HG03442 (cell line): ENCODE measurements at regions not wholly inside any gene's neighbourhood (a gene's known extent, or its start where the extent isn't known, plus 50 kb on each side); places are given as distances from the start of the nearest gene placed in this dataset.

Experiments
- ATAC-seq: cut with Tn5 transposase; IDR thresholded peaks from one replicate; pipeline ENCODE4 v1.9.1; 2021; ENCODE audit warnings: mild to moderate bottlenecking, moderate library complexity; ENCODE audit not compliant: unreplicated experiment

DNA sequence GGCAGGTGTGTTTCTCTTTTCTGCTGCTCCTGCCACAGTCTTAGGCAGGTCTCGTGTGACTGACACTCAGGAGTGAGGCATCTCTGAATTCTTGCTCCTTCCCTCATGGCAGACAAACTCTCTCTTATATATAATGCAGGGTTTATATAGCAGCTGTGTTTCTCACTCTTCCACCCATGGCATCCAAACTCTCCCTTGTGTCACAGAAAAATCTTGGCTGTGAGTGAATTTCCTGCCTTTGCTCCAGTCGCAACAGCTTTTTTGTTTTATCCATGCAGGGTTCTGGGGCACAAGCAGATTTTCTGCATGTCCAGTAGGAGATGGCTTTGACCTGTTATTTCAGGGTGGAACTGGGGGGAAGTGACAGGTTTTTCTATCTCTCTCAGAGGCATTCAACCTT, 1275.5 kb downstream of the ADGRL3 start:
- ATAC-seq, result no peak

DNA sequence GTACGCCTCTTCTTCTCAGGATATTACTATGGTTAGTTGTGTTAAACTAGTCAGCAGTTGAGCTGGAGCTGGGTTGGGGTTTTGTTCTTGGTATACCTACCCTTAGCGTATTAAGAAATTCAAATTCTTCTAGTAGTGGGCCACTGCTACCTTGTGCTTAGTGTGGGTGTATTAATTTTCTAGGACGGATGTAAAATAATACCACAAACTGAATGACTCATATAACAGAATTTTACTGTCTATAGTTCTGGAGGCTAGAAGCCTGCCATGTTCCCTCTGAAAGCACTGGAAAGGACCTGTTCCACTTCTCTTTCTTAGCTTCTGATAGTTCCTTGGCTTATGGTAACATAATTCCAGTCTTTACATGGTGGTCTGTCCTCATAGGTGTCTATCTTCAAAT, 1274.7 kb downstream of the ADGRL3 start:
- no peak for ATAC-seq

GRCh38 chr4:62471021-62471420, 1270.9 kb downstream of the ADGRL3 start:
- ATAC-seq, result no peak

GRCh38 chr4:62470421-62470983, 1270.4 kb downstream of the ADGRL3 start:
- no peak for ATAC-seq

DNA sequence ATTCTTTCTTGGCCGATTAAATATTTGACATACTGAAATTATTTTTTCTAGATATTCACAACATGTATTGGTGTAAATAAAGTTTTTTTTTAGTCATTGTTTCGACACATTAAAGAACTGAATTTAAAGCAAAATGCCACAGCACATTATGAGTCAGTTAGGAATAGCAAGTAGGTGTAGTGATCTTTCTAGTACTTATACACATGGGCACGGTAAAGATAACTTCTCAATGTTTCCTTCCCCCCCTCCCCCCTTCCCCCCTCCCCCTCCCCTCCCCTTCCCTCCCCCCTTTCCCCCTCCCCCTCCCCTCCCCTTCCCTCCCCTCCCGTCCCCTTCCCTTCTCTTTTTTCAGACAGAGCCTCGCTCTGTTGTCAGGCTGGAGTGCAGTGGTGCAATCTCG, 1269.9 kb downstream of the ADGRL3 start:
- ATAC-seq, result no peak

DNA sequence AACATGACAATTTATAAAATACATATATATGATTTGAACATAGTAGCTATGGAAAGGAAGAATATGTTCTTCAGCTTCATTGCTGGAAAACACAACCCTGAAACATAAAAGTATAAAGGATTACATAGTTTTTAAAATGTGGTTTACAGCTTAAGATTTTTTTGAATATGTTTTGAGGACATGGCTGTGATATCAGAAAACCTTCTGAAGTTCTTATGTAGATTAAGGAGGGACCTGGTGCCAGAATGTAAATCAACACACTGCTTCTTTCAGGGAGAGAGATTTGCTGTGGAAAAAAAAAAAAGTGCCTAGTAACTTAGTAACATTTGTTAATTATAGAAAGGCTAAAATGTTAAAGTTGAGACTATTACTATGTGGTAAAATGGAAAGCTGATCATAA, 1261.8 kb downstream of the ADGRL3 start:
- no peak for ATAC-seq

DNA sequence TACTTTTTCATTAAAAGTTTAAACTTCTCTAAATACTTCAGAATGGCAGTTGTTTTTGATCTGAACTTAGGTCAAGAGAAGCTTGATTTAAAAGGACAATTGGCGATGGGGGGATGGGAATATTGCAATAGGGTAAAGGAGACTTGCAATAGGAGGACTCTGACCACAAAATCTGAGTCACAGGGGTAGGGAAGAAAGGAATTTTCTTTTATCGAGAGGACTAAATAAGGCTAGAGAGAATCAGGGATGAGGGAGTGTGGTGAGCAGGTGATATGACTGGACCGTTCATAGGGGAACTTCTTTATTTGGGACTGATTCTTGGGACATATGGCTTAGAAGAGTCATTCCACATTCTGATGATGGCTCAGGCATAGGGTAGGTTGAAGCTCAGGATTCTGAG, 1260.2 kb downstream of the ADGRL3 start:
- ATAC-seq, result no peak

DNA sequence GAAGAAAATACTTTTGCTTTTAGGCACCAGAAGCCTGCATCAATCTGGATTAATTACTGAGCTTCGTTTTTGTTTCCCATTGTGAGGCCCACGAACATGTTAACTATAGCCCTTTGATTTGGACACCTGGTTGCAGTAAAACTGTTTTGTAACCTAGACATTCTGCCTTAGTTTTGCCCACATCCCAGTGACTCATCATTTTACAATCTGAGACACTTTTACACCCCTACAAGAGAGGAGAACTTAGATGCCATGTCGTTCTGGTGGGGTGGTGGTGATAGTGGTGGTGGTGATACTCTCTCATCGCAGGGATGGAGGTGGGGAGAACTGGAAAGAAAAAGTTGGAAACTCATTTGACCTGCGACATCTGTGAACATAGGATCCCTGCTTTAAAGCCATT, 1257.2 kb downstream of the ADGRL3 start:
- no peak for ATAC-seq

DNA sequence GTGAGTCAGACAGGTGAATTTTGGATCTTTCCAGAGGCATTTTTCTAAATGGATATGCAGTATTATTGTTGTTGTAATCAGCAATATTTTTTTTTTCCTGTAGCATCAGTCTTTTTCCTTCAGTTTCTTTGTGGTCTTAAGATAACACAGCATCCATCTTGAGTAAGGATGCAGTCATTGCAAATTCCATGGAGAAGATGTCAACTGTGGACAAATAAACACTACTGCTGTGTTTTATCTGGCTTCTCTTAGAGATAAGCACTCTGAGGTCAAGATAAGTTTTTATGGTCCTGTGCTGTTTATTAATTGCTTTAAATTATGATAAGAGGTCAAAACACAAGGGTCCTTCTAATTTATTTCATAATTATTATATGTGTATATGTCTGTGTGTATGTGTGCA, 1255.7 kb downstream of the ADGRL3 start:
- ATAC-seq, result no peak

GRCh38 chr4:62454535-62454934, 1254.4 kb downstream of the ADGRL3 start:
- no peak for ATAC-seq

DNA sequence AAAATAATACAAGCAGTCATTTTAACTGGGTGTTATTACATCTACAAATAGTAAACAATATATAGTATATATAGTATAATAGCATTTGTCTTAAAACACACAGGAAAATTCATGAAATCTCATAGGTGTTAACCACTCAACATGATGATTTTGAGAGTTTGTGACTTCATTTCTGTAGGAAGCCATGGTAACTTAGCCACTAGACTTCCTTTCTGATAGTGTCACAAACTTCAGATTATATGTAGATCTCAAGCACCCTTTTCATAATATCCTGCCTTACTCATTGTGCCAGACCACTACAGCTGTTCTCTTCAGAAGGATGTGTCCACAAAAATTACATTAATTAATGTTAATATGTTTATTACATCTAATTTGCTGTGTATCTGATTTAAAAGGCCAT, 1250.6 kb downstream of the ADGRL3 start:
- no peak for ATAC-seq

- ATAC-seq, result no peak
These were observed 1249.4 kb downstream of the ADGRL3 start for GRCh38 chr4:62449538-62449937.

DNA sequence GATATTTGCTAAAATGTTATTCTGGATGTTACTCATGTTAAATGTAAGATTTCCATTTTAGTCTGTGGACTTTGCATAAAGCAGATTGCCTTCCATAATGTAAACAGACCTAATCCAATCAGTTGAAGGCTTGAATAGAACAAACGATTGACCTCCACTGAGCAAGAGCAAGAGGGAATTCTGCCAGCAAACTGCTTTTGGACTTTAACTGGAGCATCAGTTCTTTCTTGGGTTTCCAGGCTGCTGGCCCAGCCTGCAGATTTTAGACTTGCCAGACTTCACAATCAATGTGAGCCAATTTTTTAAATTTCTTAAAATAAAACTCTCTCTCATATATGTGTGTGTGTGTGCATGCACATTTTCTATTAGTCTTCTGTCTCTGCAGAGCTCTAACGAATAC, 1248.8 kb downstream of the ADGRL3 start:
- no peak for ATAC-seq

GRCh38 chr4:62439051-62439450, 1238.9 kb downstream of the ADGRL3 start:
- no peak for ATAC-seq

DNA sequence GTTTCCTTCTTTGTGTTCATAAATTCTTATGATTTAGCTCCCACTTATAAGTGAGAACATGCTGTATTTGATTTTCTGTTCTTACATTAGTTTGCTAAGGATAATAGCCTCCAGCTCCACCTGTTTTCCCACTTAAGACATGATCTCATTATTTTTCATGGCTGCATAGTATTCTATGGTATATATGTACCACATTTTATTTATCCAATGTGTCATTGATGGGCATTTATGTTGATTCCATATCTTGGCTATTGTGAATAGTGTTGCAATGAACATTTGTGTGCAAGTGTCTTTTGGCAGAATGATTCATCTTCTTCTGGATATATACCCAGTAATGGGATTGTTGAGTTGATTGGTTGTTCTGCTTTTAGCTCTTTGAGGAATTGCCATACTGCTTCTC, 1234.8 kb downstream of the ADGRL3 start:
- no peak for ATAC-seq

- ATAC-seq, result peak; percentile 81
These were observed 1231.5 kb downstream of the ADGRL3 start for GRCh38 chr4:62431513-62432231.

DNA sequence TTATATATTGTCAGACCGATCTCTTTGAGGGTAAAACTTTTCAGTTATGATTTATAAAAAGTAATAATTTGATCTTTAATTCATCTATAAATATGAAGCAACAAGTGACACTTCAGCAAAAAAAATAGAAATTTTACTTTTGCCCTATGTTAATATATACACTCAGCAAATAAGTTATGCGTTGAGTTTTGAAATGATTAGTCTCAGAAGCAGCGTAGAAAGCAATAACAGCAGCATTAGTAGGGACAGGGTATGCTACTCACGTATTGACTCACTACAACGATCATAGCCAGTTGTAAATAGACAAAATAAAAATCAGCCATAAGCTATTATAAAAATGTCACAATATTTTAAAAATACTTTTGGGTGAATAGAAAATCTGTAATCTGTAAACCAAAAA, 1229.2 kb downstream of the ADGRL3 start:
- ATAC-seq, result no peak

DNA sequence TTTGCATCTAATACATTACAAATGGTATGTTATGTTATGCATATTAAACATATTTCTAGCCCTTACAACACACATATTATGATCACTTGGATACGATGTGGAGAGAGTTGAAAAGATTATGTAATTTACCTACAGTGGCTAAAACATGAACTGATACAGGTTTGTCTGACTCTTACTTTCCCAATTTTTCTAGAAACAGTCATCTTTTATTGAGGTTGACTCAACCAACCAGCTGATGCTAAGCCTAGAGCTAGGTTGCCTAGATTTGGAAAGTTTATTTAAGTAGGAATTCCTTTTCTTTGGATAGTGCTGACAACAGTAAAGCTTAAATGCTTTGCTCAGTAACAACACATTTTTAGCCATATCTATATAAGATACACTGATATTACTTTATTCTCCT, 1215.1 kb downstream of the ADGRL3 start:
- no peak for ATAC-seq

GRCh38 chr4:62414563-62414962, 1214.4 kb downstream of the ADGRL3 start:
- no peak for ATAC-seq

DNA sequence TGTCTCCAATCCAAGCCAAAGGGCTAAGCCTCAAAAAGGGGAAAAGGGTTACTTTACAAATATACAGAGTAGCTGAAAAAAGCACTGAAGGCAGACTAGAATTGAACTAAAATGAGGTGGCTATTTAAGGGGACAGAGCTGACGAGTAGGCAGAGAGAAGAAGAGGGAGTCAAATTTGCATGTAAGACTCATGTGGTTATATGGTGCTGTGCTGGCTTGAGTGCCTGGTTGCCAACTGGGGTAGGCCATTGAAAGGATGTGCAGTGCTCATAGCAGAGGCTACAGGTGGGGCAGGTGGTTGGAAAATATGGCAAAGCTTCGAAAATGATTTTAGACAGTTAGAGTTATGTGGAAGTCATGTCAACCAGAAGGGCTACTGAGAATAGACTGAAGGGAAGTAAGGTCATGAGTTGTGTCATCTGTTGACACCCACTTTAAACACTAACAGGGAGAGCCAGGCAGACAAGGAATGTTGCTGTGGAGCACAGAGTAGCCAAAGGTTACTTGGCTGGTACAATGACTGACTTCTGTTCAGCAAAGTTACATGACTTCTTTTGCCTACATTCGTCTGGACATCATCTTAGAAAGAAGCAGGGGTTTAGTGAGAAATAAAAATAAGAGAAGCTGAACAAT, 1210.4 kb downstream of the ADGRL3 start:
- ATAC-seq, result no peak

GRCh38 chr4:62408454-62408853, 1208.3 kb downstream of the ADGRL3 start:
- ATAC-seq, result no peak

DNA sequence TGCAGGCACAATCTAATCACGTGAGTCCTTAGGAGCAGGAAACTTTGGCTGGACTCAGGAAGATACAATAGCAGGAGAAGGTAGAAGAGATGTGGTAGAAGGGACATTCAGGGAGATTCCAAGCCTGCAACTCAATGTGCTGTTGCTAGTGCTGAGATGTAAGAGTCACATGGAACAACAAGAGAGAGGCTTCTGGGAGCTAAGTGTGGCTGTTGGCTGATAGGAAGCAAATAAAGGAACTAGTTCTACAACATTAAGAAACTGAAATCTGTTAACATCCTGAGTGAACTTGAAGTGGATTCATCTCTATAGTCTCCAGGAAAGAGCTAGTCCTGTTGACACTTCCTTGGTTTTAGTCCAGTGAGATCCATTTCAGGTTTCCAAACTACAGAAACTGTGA, 1207.4 kb downstream of the ADGRL3 start:
- ATAC-seq, result no peak
